Glomerular visceral epithelial cell (primary cell): ENCODE measurements at regions not wholly inside any gene's neighbourhood (a gene's known extent, or its start where the extent isn't known, plus 50 kb on each side); places are given as distances from the start of the nearest gene placed in this dataset.

Experiments used
- DNase-seq: peaks from one replicate; pipeline ENCODE4 v3.0.0-alpha.2; 2016; ENCODE audit errors: extremely low spot score

GRCh38 chr1:157189986-157190982 lies 52.1 kb upstream of the ETV3 start:
- DNase-seq, result no peak

GRCh38 chr1:157189096-157189495 lies 50.9 kb upstream of the ETV3 start:
- no peak for DNase-seq
